GOT3 (cell line): ENCODE measurements at regions not wholly inside any gene's neighbourhood (a gene's known extent, or its start where the extent isn't known, plus 50 kb on each side); places are given as distances from the start of the nearest gene placed in this dataset.
"Not testable (repeated sequence)": the region's sequence is repeated elsewhere in the genome, so short reads cannot be mapped to it uniquely, and the experiment has no call there.

ENCODE experiments used
- DNase-seq: peaks from one replicate; lab custom pipeline; 2025; ENCODE audit warnings: mixed read lengths; lab: John Stamatoyannopoulos, UW

GRCh38 chr18:55953326-55953725, 365.3 kb upstream of the TCF4 start:
- no peak for DNase-seq

GRCh38 chr18:55951738-55952137, 363.7 kb upstream of the TCF4 start:
- not testable (repeated sequence) for DNase-seq

GRCh38 chr18:55950379-55951166, 362.6 kb upstream of the TCF4 start:
- DNase-seq = no peak

- no peak for DNase-seq
Observed at GRCh38 chr18:55934821-55935220, 346.8 kb upstream of the TCF4 start.

- no peak for DNase-seq
Observed at GRCh38 chr18:55932675-55933074, 344.7 kb upstream of the TCF4 start.

GRCh38 chr18:55927831-55928230, 339.8 kb upstream of the TCF4 start:
- no peak for DNase-seq

- DNase-seq = no peak
Observed at GRCh38 chr18:55925772-55926171, 337.8 kb upstream of the TCF4 start.

GRCh38 chr18:55920063-55920462, 332.1 kb upstream of the TCF4 start:
- DNase-seq = no peak

GRCh38 chr18:55918444-55918843, 330.5 kb upstream of the TCF4 start:
- no peak for DNase-seq

GRCh38 chr18:55912919-55913318, 324.9 kb upstream of the TCF4 start:
- no peak for DNase-seq

- DNase-seq = no peak
Observed at GRCh38 chr18:55912071-55912470, 324.1 kb upstream of the TCF4 start.

GRCh38 chr18:55910296-55910695, 322.3 kb upstream of the TCF4 start:
- DNase-seq = no peak

- no peak for DNase-seq
Observed at GRCh38 chr18:55908901-55909366, 320.9 kb upstream of the TCF4 start.

GRCh38 chr18:55907453-55908175, 319.6 kb upstream of the TCF4 start:
- DNase-seq = no peak

- no peak for DNase-seq
Observed at GRCh38 chr18:55906536-55906935, 318.5 kb upstream of the TCF4 start.

- no peak for DNase-seq
Observed at GRCh38 chr18:55903911-55904310, 315.9 kb upstream of the TCF4 start.

GRCh38 chr18:55900380-55900779, 312.4 kb upstream of the TCF4 start:
- no peak for DNase-seq

- DNase-seq = no peak
Observed at GRCh38 chr18:55897091-55897689, 309.2 kb upstream of the TCF4 start.

- no peak for DNase-seq
Observed at GRCh38 chr18:55893948-55894347, 306.0 kb upstream of the TCF4 start.

- not testable (repeated sequence) for DNase-seq
Observed at GRCh38 chr18:55892862-55893813, 305.1 kb upstream of the TCF4 start.

GRCh38 chr18:55886886-55887285, 298.9 kb upstream of the TCF4 start:
- no peak for DNase-seq

- no peak for DNase-seq
Observed at GRCh38 chr18:55884498-55884897, 296.5 kb upstream of the TCF4 start.
